K562 (cell line): ENCODE measurements at regions not wholly inside any gene's neighbourhood (a gene's known extent, or its start where the extent isn't known, plus 50 kb on each side); places are given as distances from the start of the nearest gene placed in this dataset.

Experiments used
- CREBBP ChIP-seq: IDR thresholded peaks from one replicate; pipeline ENCODE4 v1.6.1; 2012; ENCODE audit warnings: low read depth, mild to moderate bottlenecking, control low read depth, inconsistent platforms, low read length
- ZBTB40 ChIP-seq, 2 experiments: fragments of 450-650 bp in 1 of 2; sonication (generic) in 1 of 2; formaldehyde crosslinking in 1 of 2; IDR thresholded peaks; 2 replicates each; pipeline versions ENCODE4 v1.7.1 to v1.9.0; 2016 to 2022; ENCODE audit warnings: inconsistent platforms in 1 of 2, mild to moderate bottlenecking in 1 of 2, missing genetic modification reagents in 1 of 2

GRCh38 chr6:145540741-145541140 is 194.6 kb downstream of the EPM2A start (continued):
- TF ChIP-seq ZBTB40 (IDR thresholded peaks at IDR 0.05): no peak
- TF ChIP-seq ZBTB40 (CRISPR knock-in tag; IDR thresholded peaks at IDR 0.05): no peak
- TF ChIP-seq CREBBP: no peak
